ENCODE measurements at regions not wholly inside any gene's neighbourhood (a gene's known extent, or its start where the extent isn't known, plus 50 kb on each side); places are given as distances from the start of the nearest gene placed in this dataset.

DNA sequence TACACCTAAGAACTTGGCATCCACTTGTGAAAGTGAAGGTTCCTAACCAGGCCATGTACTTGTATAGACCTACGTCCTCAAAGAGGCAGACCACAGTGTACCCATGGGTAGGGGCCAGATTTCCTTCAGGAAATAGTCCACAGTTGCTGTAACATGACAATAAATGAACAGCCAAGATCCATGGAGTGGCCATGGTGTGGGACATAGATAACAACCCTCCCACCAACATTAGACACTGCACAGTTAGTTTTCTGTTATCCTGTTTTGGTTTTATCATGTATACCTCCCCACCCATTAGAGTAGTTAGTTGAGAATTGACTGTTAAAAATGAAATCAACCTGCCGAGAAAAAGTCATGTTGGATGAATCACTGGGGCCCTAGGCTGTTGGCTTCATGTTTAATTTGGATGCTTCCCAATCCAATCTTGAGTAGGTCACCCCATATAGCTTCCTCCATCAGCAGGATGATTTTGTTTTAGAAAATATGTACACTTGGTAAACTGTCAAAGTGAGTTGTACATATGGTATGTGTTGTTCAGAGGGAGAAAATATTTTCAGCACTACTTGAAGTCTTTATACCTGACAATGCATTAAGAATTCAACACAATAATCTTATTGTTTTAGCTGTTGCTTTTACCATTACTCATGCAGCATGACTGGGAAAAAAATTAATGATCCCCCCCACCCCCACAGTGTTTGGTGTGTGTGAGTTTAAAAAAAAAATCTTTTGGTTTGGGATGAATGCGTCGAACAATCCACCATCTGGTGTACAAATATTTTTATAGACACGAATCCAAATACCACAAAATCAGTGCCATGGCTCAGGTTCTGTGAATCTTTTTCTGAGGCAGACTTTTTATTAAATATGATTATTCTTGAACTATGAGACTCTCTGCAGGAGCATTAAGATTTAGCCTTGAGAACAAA is 88.3 kb upstream of the ARHGAP29 start:
- no peak for DNase-seq

DNA sequence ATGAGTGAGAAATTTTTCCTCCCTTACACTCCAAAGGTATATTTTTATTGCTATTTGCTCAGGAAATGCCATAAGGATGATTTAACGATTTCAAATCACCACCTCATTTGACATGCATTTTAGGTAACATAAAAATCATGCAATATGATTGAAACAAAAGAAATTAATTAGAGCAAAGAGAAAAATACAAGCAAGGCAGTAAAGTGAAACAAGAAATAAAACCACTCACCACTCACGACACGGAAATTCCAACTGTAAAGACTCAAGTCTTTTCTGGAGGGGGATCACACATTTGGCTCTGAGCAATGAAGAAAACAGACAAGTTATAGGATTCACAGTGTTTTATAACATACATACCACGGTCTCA is 86.8 kb upstream of the ARHGAP29 start:
- DNase-seq = no peak

DNA sequence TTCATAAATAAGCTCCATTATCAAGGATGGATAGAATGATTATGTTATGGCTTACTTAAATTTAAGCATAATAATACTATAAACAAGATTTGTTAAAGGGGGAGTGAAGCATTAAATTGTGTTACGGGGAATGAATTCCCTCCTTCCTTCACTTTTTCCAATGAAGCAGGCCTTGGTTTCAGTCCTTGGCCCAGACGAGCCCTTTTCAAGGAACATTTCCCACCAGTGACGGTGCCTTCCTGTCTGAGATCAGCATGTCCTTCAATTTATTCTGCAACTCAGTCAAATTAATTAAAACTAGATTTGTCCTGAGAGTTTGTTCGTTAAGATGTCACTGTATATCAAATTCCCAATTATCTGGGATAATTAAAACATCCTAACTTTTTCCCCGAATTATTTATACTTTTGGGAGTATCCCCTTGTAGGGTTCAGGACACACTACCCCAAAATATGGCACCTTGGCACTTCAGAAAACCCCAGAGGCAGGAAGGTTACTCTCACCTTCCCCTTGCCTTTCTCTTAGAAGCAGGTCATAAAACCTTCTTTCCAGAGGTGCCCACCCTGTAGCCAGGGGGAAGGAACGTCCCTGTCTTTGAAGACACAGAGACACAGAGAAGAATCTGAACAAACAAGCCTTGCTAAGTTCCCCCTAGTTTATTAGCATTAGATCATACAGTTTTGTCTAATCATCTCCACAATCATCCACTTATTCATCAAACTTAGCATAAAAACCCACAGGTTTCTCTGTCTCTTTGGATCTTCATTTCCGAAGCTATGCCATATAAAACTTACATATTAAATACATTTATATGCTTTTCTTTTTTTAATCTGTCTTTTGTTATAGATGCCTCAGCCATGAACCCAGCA is 86.2 kb upstream of the ARHGAP29 start:
- DNase-seq = no peak

DNA sequence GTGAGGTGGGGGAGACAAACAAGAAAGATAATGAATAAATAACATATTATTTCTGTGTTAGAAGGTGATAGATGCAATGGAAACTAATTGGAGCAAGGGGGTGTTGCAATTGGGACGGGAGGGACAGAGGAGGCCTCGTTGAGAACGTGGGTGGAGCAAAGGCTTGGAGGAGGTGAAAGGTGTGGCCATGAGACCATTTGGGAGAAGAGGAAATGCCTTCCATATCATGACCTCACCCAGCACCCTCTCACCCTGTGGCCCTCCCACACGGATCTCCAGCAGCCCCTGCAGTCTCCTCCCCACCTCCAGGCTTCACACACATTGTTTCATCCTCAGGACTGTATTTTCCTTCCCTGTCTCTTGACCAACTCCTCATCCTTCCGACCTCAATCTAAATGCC is 85.3 kb upstream of the ARHGAP29 start:
- DNase-seq = peak in 1 of 3 experiments; percentile 29

DNA sequence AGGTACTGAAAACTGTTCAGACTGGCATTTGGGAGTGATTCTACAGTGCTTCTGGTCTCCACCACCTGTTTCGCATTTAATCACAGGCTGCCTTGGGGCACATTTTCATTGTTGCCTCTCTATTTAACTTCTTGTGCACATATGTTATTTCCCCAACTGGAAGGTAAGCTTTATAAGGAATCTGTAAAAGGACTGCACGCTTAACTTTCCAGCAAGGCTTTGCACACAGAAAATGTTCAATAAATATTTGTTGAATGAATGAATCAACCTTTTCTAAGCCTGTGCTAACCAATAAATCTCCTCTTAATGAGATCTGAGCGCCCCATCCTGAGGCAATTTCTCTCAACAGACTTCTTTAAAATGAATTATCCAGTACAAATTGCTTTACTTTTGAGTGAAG is 84.3 kb upstream of the ARHGAP29 start:
- peak in 2 of 3 experiments; percentile 80 to 93 for DNase-seq

DNA sequence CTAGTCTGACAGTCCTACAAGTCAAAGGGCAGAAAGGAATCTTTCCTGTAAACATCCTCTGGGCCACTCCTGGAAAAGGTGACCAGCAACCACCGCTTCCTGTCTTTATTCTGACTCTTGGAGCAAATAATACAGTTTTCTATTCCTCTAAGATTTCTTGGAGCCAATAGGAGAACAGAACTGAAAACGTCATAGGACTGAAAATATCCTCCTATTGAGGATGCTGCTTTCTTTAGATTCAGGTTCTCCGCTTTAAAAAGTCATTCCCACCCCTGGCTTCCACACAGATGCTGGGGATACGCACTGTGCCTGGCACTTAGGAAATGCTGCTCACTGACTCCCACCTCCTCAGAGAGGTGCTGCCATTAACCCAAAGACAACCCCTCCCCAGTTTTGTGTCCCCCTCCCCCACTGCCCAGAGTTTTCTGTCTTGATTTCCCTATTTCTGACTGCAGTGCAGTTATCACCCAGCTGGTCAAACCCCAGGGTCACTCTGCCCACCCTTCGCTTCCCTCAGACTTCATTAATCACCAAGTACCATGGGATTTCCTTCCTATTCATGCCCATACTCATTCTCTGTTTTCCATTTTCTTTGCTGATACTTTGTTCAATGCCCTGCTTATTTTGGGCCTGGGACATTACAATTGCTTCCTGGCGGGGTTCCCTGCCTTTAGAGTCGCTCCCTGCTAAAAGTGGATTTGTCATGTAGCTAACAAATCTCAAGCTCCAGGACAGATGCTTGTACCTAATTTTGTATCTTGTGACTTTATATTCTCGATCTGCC is 82.1 kb upstream of the ARHGAP29 start:
- DNase-seq = no peak

DNA sequence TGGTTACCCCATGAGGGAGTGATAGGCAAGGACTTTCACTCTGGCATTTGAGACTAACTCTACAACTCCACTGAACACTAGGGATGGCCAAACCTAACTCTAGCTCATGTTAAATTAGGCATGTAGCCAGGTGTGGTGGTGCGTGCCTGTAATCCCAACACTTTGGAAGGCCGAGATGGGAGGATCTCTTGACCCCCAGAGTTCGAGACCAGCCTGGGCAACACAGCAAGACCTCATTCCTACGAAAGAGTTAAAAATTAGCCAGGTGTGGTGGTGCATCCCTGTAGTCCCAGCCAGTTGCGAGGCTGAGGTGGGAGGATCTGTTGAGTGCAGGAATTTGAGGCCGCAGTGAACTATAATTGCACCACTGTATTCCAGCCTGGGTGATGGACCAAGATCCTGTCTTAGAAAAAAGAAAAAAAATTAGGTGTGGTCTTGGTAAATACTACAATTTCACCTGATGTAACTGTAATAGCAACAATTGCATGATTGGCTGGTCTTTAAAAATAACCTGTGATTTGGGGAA is 81.2 kb upstream of the ARHGAP29 start:
- no peak for DNase-seq

DNA sequence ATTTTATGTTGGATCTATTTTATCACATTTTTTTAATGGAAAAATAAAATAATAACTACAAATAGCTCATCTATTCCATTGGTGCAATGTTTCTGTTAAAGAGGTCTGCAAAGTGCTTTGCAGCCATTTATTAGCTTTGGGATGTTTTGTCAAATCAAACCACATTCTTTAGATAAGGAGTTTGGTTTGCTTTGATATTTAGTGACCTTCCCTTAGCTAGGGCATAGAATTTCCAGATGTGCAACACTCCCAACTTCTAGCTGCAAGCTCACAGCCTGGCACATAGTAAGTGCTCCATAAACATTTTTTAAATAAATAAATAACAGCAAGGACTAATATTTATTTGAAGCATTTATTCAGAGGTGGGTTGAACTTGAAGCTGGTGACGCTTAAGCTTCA is 80.4 kb upstream of the ARHGAP29 start:
- DNase-seq = no peak

DNA sequence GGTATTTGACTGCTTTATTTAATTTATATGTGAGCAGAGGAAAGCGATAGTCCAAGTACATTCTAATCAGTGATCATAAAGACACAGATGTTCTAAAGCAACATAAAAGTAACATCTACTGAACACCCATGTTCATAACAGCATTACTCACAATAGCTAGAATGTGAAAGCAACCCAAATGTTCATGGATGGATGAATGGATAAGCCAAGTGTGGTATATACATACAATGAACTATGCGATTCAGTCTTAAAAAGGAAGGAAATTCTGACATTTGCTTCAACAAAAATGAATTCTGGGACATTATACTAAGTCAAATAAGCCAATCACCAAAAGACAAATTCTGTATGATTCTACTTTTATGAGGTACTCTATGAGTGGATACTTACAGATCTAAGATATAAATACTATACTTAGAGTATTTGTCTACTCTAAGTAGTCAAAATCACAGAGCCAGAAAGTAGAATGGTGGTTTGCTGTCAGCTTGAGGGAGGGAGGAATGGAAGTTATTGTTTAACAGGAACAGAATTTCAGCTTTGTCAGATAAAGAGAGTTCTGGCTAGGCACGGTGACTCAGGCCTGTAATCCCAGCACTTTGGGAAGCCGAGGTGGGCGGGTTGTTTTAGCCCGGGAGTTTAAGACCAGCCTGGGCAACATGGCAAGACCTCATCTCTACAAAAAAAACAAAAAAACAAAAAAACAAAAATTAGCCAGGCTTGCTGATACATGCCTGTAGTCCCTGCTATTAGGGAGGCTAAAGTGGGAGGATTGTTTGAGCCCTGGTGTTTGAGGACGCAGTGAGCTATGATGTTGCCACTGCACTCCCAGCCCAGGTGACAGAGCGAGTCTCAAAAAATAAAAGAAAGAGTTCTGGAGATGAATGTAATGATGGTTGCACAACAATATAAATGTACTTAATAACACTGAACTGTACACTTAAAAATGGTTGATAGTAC is 79.7 kb upstream of the ARHGAP29 start:
- DNase-seq = no peak

DNA sequence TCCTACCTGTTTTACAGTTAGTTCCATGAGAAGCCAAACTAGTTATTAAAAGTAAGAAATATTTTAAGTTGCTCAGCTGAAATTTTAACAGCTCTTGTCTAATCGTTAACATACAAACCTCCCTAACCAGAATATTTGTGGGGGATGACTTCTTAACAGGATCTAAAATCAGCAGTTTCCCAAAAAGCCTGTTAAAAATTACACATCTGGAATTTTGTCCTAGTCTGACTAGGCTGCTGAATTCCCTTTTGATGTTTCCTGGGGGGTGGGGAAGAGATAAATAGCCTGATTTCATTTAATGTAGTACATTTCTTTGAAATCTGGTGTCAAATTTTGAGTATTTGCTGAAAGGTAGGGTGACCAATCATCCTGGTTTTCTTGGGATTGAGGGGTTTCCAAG is 78.8 kb upstream of the ARHGAP29 start:
- DNase-seq = no peak

DNA sequence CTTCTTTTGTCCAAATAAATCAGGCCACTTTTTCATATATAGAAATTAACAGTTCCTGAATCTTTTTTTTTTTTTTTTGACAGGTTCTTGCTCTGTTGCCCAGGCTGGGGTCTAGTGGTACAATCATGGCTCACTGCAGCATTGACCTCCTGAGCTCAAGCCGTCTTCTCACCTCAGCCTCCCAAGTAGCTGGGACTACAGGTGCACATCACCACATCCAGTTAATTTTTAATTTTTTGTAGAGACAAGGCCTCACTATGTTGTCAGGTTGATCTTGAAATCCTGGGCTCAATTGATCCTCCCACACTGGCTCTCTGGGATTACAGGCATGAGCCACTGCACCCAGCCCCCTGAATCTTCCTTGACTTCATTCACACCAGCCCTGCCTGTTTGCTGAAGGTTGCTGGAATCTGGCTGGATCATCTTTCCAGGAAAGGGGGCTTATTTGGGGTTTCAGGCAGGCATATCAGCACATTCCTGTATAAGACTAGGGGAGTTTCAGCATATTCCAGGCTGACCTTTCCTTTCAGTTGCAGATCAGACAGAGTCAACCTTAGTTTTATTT is 78.2 kb upstream of the ARHGAP29 start:
- DNase-seq = no peak

DNA sequence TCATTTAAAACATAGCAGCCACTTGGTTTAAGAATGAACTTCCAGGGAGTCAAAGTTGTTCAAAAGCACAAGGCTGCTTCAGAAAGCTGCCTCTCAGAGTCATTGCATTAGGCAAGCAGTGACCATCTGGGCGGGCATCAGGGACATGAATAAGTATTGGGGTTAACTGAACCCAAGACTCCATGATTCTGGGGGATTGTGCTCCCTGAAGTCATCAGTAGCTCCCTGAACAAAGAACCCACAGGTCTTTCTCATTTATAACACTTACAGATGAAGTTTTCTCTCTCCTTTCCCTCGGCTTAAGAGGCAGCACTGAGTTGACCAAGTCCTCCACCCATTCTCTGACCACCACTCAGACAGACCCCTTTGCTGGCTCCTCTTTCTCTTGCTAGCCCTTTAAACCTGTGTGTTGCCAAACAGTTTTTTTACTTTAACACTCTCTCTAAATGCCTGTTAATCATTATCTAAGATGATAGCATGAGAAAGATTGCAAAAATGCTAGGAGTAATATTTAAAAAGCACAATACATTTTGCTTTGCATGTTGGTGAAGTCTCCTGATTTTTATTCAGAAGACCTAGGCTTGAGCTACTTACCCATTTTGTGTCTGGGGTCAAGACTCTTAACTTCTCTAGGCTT is 77.0 kb upstream of the ARHGAP29 start:
- no peak for DNase-seq

DNA sequence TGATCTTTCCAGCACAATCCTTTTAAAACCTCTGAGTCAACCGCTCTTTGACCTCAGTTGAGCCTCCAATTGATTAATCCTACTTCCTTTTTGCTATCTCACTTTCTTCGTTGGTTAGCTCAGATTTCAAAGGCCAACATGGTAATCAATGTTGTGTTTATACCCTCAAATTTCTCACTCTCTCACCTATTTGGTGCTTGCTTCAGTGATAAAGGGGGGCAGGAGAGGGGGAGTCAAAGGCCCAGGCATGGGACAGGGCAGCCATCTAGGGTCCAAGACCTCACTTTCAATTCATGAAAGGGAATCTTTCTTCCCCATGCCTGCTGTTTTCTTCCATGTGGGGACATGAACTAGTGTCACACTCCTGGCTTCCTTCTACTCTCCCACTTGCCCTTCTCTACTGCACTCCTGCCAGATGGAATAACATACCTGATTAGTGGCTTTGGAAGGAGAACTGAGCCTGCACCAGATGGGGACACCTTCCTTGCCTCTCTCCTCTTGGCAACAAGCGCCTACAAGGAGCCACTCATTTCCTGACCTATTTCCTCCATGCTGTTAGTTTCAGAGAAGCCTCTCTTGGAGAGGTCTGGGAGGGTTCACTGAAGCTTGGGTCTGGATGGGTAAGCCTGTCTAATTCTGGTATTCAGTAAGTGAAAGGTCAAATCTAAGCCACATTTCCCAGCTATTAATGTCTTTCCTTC is 73.3 kb upstream of the ARHGAP29 start:
- DNase-seq = no peak

DNA sequence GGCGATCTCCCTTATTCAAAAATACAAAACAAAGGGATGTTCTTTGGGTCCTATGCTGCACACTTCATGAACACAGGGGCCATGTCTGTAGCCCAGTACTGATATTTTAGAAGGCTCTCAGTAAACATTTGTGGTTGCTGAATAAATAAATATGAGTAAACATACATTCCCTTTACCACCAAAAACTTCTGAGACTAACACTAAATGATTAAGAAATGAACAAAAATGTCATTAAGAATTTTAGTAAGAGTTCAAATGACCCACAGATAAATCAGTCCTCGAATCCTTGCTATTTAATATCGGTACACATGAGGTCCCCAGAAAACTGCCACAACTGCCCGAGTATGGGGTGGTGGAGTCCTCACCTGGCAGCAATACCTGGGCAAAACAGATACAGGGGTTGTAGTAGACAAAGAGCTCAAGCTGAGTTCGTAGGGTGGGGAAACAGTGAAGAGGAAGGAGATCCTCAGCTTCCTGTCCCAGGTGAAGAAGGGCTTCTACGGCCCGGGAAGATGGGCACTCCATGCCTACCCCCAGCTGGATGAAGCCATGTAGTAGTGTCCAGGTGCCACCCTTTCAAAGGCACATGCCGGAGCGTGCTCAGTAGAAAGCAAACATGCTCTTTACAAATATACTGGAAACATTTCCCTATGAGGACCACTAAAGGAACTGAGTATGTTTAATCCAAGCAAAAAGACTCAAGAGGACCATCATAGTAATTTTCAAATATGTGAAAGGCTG is 72.6 kb upstream of the ARHGAP29 start:
- no peak for DNase-seq

DNA sequence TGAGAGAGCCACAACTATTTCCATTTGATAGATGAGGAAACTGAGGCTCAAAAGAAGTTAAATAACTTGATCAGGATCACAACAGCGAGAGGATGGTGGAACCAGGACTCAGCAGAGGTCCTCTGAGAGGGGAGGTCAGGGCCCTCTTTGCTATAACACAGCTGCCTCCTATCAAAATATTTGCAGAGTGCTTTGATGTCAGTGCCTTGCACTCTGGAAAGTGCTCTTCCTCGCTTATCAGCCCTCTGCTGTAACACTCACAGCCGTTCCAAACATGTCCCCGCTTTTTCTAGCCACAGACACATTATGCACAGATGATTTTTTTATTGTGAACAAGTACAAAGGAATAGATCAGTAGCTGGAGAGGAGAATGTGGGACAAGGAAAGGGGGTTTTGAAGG is 71.8 kb upstream of the ARHGAP29 start:
- no peak for DNase-seq

DNA sequence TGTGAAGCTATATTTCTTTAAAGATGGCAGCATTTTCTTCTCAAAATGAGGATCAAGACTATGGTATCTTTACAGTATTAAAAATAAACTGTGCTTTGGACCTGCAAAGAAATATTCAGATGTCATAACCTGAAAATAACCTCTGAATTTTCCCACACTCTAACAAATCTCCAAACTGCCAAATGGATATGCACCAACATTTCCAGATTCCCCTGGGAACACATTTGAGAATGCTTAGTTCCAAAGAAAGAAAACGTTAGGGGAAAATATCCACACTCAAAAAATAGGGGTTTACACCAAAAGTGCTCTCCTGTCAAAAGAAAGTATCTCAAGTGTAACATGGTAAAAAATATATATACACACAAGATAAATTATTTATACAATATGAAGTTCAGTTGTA is 69.1 kb upstream of the ARHGAP29 start:
- DNase-seq = no peak

DNA sequence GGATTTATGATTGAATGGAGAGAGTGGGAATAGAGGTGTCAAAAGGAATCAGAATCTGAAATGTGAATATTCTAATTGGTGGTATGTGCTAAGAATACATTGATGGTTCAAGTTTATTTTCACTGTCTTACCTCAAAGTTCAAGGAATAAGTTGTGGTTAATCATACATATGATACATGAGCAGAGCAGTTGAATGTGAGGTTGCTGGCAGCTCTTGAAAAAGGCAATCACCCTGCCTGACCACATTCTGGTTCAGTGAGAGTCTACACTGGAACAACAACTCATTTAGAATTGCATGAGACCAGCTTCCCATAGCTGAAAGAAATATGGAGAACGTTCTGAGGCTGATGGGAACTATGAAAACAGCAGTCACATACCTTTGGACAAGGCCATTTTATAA is 68.3 kb upstream of the ARHGAP29 start:
- DNase-seq = no peak

DNA sequence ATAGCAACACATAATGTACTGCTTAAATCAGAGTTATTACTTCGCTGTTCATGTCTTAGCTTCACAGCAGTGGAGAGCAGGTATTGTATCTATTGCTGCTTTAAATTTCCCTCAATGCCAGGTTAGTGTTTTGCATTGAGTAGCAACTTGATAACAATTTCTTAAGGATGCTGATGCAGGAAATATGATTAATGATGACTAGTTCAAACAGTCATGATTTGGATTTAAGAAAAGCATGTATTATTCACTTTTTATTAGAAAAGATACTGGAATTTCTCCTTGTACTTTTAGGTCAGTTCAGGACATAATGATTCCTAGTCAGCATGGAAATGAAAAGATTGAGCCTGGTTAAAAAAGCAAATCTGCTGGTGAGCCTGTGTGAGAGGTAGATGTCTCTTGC is 67.2 kb upstream of the ARHGAP29 start:
- no peak for DNase-seq

DNA sequence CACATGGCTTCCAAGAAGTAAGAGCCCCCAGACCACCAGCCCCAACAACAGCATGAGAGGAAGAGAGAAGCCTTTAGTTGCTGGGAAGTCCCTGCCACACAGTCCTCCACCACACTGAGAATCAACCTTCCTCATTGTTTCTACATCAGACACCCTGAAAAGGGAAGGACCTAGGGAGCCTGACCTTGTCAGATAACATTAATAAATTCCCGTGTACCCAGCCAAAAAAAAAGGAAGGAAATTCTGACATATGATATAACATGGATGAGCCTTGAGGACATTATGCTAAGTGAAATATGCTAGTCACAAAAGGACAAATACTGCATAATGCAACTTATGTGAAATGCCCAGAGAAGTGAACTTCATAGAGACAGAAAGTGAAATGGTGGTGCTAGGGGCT is 65.6 kb upstream of the ARHGAP29 start:
- no peak for DNase-seq

DNA sequence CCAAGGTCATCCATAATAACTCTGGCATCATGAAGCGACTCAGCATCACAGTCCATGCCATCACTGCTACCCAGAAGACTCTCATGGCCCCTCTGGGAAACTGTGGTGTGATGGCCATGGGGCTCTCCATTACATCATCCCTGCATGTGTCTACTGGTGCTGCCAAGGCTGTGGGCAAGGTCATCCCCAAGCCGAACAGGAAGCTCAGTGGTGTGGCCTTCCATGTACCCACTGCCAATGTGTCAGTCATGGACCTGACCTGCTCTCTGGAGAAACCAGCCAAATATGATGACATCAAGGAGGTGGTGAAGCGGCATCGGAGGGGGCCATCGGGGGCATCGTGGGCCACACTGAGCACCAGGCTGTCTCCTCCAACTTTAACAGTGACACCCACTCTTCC is 65.1 kb upstream of the ARHGAP29 start:
- DNase-seq = no peak
